ENCODE measurements at regions not wholly inside any gene's neighbourhood (a gene's known extent, or its start where the extent isn't known, plus 50 kb on each side); places are given as distances from the start of the nearest gene placed in this dataset.

GRCh38 chr13:111594606-111595005 is 274.2 kb downstream of the TEX29 start:
- DNase-seq: no peak

- no peak for DNase-seq
Observed at GRCh38 chr13:111595276-111595675, 274.8 kb downstream of the TEX29 start.

- DNase-seq: no peak
Observed at GRCh38 chr13:111595791-111596190, 275.3 kb downstream of the TEX29 start.

- no peak for DNase-seq
Observed at GRCh38 chr13:111597191-111597611, 276.8 kb downstream of the TEX29 start.

- no peak for DNase-seq
Observed at GRCh38 chr13:111597618-111598017, 277.2 kb downstream of the TEX29 start.

- no peak for DNase-seq
Observed at GRCh38 chr13:111598747-111599146, 278.3 kb downstream of the TEX29 start.

- DNase-seq: no peak
Observed at GRCh38 chr13:111599791-111600190, 279.3 kb downstream of the TEX29 start.

GRCh38 chr13:111602874-111603273 is 282.4 kb downstream of the TEX29 start:
- DNase-seq: no peak

GRCh38 chr13:111604097-111604496 is 283.7 kb downstream of the TEX29 start:
- DNase-seq: no peak

GRCh38 chr13:111608556-111608955 is 288.1 kb downstream of the TEX29 start:
- no peak for DNase-seq

GRCh38 chr13:111609631-111610030 is 289.2 kb downstream of the TEX29 start:
- DNase-seq: no peak

GRCh38 chr13:111610081-111610480 is 289.6 kb downstream of the TEX29 start:
- DNase-seq: no peak

GRCh38 chr13:111610879-111611278 is 290.4 kb downstream of the TEX29 start:
- DNase-seq: no peak

GRCh38 chr13:111611651-111612050 is 291.2 kb downstream of the TEX29 start:
- DNase-seq: no peak

GRCh38 chr13:111612886-111613285 is 292.4 kb downstream of the TEX29 start:
- DNase-seq: no peak

GRCh38 chr13:111614009-111614408 is 293.6 kb downstream of the TEX29 start:
- DNase-seq: no peak

GRCh38 chr13:111614613-111615012 is 294.2 kb downstream of the TEX29 start:
- no peak for DNase-seq

GRCh38 chr13:111616203-111616602 is 295.8 kb downstream of the TEX29 start:
- no peak for DNase-seq

GRCh38 chr13:111620166-111620565 is 299.7 kb downstream of the TEX29 start:
- no peak for DNase-seq

GRCh38 chr13:111620586-111620985 is 300.1 kb downstream of the TEX29 start:
- no peak for DNase-seq

GRCh38 chr13:111621164-111621563 is 300.7 kb downstream of the TEX29 start:
- no peak for DNase-seq

GRCh38 chr13:111622051-111622531 is 301.6 kb downstream of the TEX29 start:
- DNase-seq: no peak

- DNase-seq: no peak
Observed at GRCh38 chr13:111623208-111623607, 302.8 kb downstream of the TEX29 start.

GRCh38 chr13:111623743-111624505 is 303.5 kb downstream of the TEX29 start:
- no peak for DNase-seq
